Activated CD8-positive, alpha-beta T cell treated with anti-CD3 and anti-CD28 coated beads for 36 hours (primary cell): ENCODE measurements at regions not wholly inside any gene's neighbourhood (a gene's known extent, or its start where the extent isn't known, plus 50 kb on each side); places are given as distances from the start of the nearest gene placed in this dataset.

Source experiments
- ATAC-seq: fragments of 200-7000 bp; cut with Tn5 transposase; one replicate; pipeline ENCODE4 v1.10.0; 2021; ENCODE audit warnings: mild to moderate bottlenecking, moderate library complexity
- CTCF ChIA-PET: fragments of 350-600 bp; sonication (Branson Sonifier 250); formaldehyde crosslinking; loops from one replicate; lab custom pipeline; 2021; ENCODE audit warnings: antibody characterized with exemption; lab: Charles Lee
- POLR2A ChIA-PET: fragments of 350-600 bp; sonication (Branson Sonifier 250); formaldehyde crosslinking; loops from one replicate; lab custom pipeline; 2021; ENCODE audit warnings: antibody characterized with exemption; lab: Charles Lee
- DNase-seq: peaks from one replicate; pipeline ENCODE4 v3.0.0-alpha.2; 2020
- H3K27ac Mint-ChIP-seq: one replicate; pipeline ENCODE4 v1.8.0; 2021; ENCODE audit warnings: mild to moderate bottlenecking, mixed read lengths
- H3K27me3 Mint-ChIP-seq: one replicate; pipeline ENCODE4 v1.8.0; 2021; ENCODE audit warnings: mixed read lengths
- H3K36me3 Mint-ChIP-seq: one replicate; pipeline ENCODE4 v1.8.0; 2021; ENCODE audit warnings: low read depth, mixed read lengths
- H3K4me1 Mint-ChIP-seq: one replicate; pipeline ENCODE4 v1.8.0; 2021; ENCODE audit warnings: low read depth, mixed read lengths
- H3K4me3 Mint-ChIP-seq: one replicate; pipeline ENCODE4 v1.8.0; 2021; ENCODE audit warnings: mild to moderate bottlenecking, moderate library complexity, mixed read lengths
- H3K9me3 Mint-ChIP-seq: one replicate; pipeline ENCODE4 v1.8.0; 2021; ENCODE audit warnings: mixed read lengths
- CTCF ChIP-seq: fragments of 200-600 bp; IDR thresholded peaks from one replicate; pipeline ENCODE4 v1.8.0; 2022; ENCODE audit warnings: antibody characterized with exemption, mild to moderate bottlenecking
- intact Hi-C: fragments of 100-400 bp; cut with micrococcal nuclease; formaldehyde crosslinking; loops from one replicate; pipeline ENCODE4 v1.10.0; 2022

- H3K4me3 Mint-ChIP-seq: no peak overlapping the region
- intact Hi-C loops: no loop called here
- no peaks in the 10 kb centered on the region for H3K9me3 Mint-ChIP-seq
- ATAC-seq: no peak
- no peak for TF ChIP-seq CTCF
- DNase-seq: no peak
- POLR2A ChIA-PET: interaction anchor here (0.9 kb wide), 1 partner anchor 29 kb away, joined by 3 read pairs; no protein-coding TSS in a partner anchor
- peaks cover 16% of the 10 kb centered on the region for H3K4me1 Mint-ChIP-seq
- H3K36me3 Mint-ChIP-seq: no peaks in the 10 kb centered on the region
- H3K27ac Mint-ChIP-seq: no peak overlapping the region
- H3K27me3 Mint-ChIP-seq: no peaks in the 10 kb centered on the region
- CTCF ChIA-PET: interaction anchor here (0.8 to 1.6 kb wide), 5 partner anchors 8 to 156 kb away, joined by 3 to 5 read pairs (median 3); no protein-coding TSS in a partner anchor
Observed at GRCh38 chr15:70566047-70566835, 197.1 kb downstream of the UACA start.

GRCh38 chr15:70563561-70564095 lies 199.7 kb downstream of the UACA start:
- H3K27me3 Mint-ChIP-seq: no peaks in the 10 kb centered on the region
- intact Hi-C loops: no loop called here
- H3K36me3 Mint-ChIP-seq: no peaks in the 10 kb centered on the region
- H3K4me1 Mint-ChIP-seq: peaks cover 14% of the 10 kb centered on the region
- no peak for TF ChIP-seq CTCF
- H3K27ac Mint-ChIP-seq: no peak overlapping the region
- H3K4me3 Mint-ChIP-seq: no peak overlapping the region
- DNase-seq: no peak
- ChIA-PET POLR2A (interaction anchor here (0.9 kb wide), 1 partner anchor 59 kb away, joined by 3 read pairs; no protein-coding TSS in a partner anchor), CTCF (interaction anchor here (0.6 kb wide), 1 partner anchor 1003 kb away, joined by 3 read pairs; no protein-coding TSS in a partner anchor)
- ATAC-seq: no peak
- no peaks in the 10 kb centered on the region for H3K9me3 Mint-ChIP-seq

- DNase-seq (no peak), ATAC-seq (no peak)
- TF ChIP-seq CTCF: no peak
- Mint-ChIP-seq H3K27ac (no peak overlapping the region), H3K9me3 (no peaks in the 10 kb centered on the region), H3K4me1 (peaks cover 14% of the 10 kb centered on the region), H3K27me3 (no peaks in the 10 kb centered on the region), H3K36me3 (no peaks in the 10 kb centered on the region), H3K4me3 (no peak overlapping the region)
- intact Hi-C loops: no loop called here
- ChIA-PET POLR2A (interaction anchor here (0.9 to 1.7 kb wide), 3 partner anchors 10 to 58 kb away, joined by 3 to 4 read pairs (median 3); no protein-coding TSS in a partner anchor), CTCF (interaction anchor here (0.6 to 1.2 kb wide), 4 partner anchors 29 to 1002 kb away, joined by 3 read pairs; no protein-coding TSS in a partner anchor)
Observed at GRCh38 chr15:70562906-70563305, 200.5 kb downstream of the UACA start.

GRCh38 chr15:70561885-70562284 lies 201.5 kb downstream of the UACA start:
- ATAC-seq: no peak
- H3K27ac Mint-ChIP-seq: no peak overlapping the region
- H3K4me3 Mint-ChIP-seq: no peak overlapping the region
- H3K9me3 Mint-ChIP-seq: no peaks in the 10 kb centered on the region
- ChIA-PET CTCF (interaction anchor here (1.2 to 1.6 kb wide), 2 partner anchors 10 to 28 kb away, joined by 3 to 4 read pairs; no protein-coding TSS in a partner anchor), POLR2A (interaction anchor here (1.1 to 1.7 kb wide), 2 partner anchors 10 to 11 kb away, joined by 3 to 4 read pairs; no protein-coding TSS in a partner anchor)
- H3K4me1 Mint-ChIP-seq: peaks cover 14% of the 10 kb centered on the region
- H3K36me3 Mint-ChIP-seq: no peaks in the 10 kb centered on the region
- no peak for TF ChIP-seq CTCF
- H3K27me3 Mint-ChIP-seq: no peaks in the 10 kb centered on the region
- intact Hi-C loops: no loop called here
- DNase-seq: no peak
